NCI-H2227 (cell line): ENCODE measurements at regions not wholly inside any gene's neighbourhood (a gene's known extent, or its start where the extent isn't known, plus 50 kb on each side); places are given as distances from the start of the nearest gene placed in this dataset.
"Not testable (repeated sequence)": the region's sequence is repeated elsewhere in the genome, so short reads cannot be mapped to it uniquely, and the experiment has no call there.

Experiments used
- DNase-seq: peaks from one replicate; lab custom pipeline; 2025; ENCODE audit not compliant: unreplicated experiment; lab: John Stamatoyannopoulos, UW

DNA sequence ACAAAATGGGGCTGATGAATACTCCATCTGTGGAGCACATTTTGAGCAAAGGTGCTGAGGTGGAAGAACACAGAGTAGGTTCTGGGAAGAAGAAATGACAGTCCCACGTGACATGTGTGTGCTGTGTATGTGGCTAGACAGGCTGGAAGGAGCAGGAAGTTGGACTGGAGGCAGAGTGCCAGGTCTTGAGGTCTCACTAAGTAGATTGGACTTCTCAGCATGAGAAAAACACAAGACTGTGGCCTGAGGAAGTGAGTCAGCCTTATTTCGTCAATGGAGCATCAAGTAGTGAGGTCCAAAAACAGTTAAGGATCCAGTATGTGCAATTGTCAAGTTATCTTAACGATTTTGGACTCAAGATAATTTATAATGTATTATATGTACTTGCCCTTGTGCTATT is 736.5 kb downstream of the KCNJ2 start:
- DNase-seq, result no peak

- no peak for DNase-seq
Observed at GRCh38 chr17:70906808-70907207, 737.5 kb downstream of the KCNJ2 start.

GRCh38 chr17:70912716-70913485 is 743.6 kb downstream of the KCNJ2 start:
- DNase-seq, result no peak

GRCh38 chr17:70916469-70916868 is 747.1 kb downstream of the KCNJ2 start:
- DNase-seq, result no peak

- no peak for DNase-seq
Observed at GRCh38 chr17:70919241-70919640, 749.9 kb downstream of the KCNJ2 start.

- DNase-seq, result no peak
Observed at GRCh38 chr17:70920416-70920815, 751.1 kb downstream of the KCNJ2 start.

- DNase-seq, result no peak
Observed at GRCh38 chr17:70922268-70922667, 752.9 kb downstream of the KCNJ2 start.

GRCh38 chr17:70924776-70925175 is 755.4 kb downstream of the KCNJ2 start:
- DNase-seq, result no peak

DNA sequence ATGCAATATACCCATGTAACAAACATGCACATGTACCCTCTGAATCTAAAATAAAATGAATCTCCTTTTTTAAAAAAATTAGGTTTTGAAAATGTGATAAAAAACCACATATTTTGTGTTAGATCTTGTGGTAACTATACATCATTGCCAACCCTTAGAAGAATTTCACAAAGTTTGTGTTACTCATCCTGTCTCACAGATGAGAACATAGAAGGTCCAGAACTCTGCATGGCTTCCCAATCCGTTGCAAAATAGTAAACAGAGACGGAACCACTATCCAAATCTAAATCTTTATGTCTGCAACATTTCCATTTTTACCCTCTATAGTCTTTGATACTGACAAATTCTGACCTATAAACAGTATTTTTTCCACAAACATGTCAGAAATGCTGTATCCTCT is 759.9 kb downstream of the KCNJ2 start:
- no peak for DNase-seq

DNA sequence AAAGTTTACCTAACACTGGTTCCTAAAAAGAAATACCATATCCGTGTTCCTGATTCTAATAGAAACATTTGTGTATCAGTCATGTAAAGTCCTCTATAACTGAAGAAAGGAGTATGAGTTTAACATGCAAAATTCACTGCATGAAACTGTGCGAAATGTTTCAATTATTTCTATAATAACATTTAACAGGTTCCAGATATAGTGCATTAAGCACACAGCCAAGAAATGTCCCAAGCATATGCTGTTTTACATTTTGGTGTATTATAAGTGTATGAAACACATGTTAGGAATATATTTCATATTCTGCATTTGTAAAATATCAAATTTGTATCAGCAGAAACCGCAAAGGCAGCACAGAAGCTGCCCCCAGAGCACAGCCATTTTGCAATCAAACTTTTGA is 764.9 kb downstream of the KCNJ2 start:
- DNase-seq, result no peak

- no peak for DNase-seq
Observed at GRCh38 chr17:70934835-70935234, 765.5 kb downstream of the KCNJ2 start.

DNA sequence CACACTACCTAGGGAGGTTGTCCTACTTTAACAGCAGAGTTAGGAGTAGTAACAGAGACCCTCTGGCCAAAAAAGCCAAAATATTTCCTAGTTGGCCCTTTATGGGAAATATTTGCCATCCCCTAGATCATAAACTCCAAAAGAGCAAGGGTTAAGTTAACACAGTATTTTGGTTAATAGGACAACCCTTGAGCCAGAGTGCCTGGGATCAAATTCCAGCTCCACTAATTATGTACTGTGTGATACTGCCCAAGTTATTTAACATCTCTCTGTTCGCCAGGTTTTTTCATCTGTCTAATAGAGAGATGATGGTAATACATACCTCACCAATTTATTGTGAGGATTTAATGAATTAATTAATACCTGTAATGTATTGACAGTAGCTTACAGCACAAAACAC is 767.4 kb downstream of the KCNJ2 start:
- no peak for DNase-seq

DNA sequence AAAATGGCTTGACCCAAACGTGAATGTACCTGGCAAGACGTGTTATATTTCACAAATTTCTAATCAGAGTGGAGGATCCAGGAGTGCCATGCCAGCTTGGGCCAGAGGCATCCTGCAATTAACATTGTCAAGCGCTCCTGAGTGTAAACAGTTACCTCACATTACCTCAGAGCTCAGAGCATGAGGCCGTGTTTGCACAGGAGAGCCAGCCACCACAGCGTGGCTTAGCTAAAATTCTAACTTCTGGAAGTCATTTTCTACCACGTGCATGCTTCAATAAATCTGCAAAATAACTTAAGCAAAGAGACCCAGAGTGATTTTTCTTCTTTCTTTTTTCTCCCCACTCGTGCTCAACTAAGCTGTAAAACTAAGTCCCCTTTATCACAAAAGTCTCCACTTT is 769.0 kb downstream of the KCNJ2 start:
- DNase-seq, result no peak

GRCh38 chr17:70945386-70945785 is 776.1 kb downstream of the KCNJ2 start:
- no peak for DNase-seq

DNA sequence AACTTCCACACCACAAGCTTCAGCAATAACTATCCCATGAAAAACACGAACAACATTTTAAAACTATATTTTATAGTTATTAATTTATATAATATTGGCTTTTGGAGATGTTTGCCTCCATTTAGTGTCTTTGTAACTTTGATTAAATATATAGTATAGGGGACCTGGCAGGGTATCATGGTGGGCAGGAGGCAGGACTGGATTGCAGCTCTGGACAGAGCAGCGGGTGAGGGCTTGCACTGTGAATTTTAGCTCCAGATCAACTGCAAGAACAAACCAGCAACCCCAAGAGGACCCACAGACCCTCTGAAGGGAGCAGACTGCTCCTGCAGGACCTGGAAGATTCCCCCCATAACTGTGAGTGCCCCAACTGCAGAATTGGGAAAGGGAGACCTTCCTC is 777.9 kb downstream of the KCNJ2 start:
- no peak for DNase-seq

GRCh38 chr17:70947636-70948565 is 778.6 kb downstream of the KCNJ2 start:
- DNase-seq, result no peak

GRCh38 chr17:70953140-70953539 is 783.8 kb downstream of the KCNJ2 start:
- DNase-seq, result not testable (repeated sequence)

DNA sequence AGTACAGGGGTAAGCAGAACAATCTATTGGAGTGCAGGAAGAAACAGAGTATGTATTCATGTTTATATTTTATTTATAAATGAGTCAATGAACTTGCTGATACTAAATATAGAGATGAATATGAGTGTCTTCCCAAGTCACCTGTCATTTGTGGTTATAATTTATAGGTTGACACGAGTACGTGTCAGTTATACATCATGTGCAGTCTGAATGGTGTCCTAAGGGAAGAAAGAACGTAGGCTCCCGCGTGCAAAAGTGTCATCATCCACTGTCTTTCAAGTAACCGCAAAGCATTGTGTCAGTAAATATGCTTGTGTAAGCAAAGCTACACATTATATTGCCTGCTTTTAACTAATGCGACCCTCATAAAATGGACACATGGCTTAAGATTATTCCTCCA is 786.1 kb downstream of the KCNJ2 start:
- DNase-seq, result no peak

DNA sequence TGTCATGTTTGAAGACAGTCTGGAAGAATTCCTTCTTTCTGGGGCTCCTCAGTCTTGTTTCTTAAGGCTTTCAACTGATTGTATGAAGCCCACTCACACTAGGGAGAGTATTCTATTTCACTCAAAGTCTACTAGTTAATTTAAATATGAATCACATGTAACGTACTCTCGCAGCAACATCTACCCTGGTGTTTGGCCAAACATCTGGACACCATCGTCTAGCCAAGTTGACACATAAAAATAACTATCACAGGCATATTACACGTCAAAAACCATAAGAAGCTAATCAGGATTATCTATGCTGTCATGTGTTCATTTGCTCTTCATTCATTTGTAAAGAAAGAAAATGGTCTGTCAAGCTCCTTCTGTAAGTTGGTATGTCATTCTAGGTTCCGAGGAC is 787.4 kb downstream of the KCNJ2 start:
- no peak for DNase-seq

- no peak for DNase-seq
Observed at GRCh38 chr17:70961341-70961740, 792.0 kb downstream of the KCNJ2 start.

DNA sequence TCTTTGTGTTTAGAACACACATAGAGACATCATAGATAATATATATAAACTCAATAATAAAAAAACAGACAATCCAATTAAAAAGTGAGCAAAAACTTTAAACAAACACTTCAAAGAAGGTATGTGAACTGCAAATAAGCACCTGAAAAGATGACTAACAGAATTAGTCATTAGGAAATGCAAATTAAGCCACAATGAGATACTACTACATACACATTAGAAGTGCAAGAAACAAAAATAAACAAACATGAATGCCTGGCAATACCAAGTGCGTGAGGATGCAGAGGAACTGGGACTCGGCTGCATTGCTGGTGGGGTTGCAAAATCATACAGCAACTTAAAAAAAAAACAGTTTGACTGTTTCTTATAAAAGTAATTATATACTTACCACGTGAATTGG is 799.0 kb downstream of the KCNJ2 start:
- DNase-seq, result no peak

GRCh38 chr17:70969521-70970034 is 800.2 kb downstream of the KCNJ2 start:
- DNase-seq, result no peak
